Breast epithelium (tissue), 4 donors: ENCODE measurements at regions not wholly inside any gene's neighbourhood (a gene's known extent, or its start where the extent isn't known, plus 50 kb on each side); places are given as distances from the start of the nearest gene placed in this dataset.

Experiments used
- DNase-seq, 2 donors: peaks; one replicate each; pipeline ENCODE4 v3.0.0-alpha.2; 2019; ENCODE audit warnings: low spot score in 2 of 2
- H3K27ac ChIP-seq, 2 donors: fragments of 200-600 bp; sonication (generic) in 1 of 2; one replicate each; pipeline ENCODE4 v1.5.1; 2016 to 2019; ENCODE audit warnings: mild to moderate bottlenecking in 1 of 2
- H3K27me3 ChIP-seq, 2 donors: fragments of 200-600 bp; sonication (generic) in 1 of 2; one replicate each; pipeline versions ENCODE4 v1.5.1 to v1.6.0; 2017 to 2019; ENCODE audit warnings: control low read depth in 1 of 2, mild to moderate bottlenecking in 1 of 2
- H3K36me3 ChIP-seq: fragments of 200-600 bp; one replicate; pipeline ENCODE4 v1.5.1; 2019
- H3K4me1 ChIP-seq, 2 donors: fragments of 200-600 bp; sonication (generic); one replicate each; pipeline ENCODE4 v1.5.1; 2016 to 2019; ENCODE audit warnings: control low read depth in 1 of 2
- H3K4me3 ChIP-seq, 3 donors: fragments of 200-600 bp; sonication (generic); 1 replicate in 2 of 3; 2 replicates in 1 of 3; pipeline ENCODE4 v1.5.1; 2016 to 2019; ENCODE audit warnings: mild to moderate bottlenecking in 3 of 3, moderate library complexity in 2 of 3
- H3K9me3 ChIP-seq, 2 donors: fragments of 200-600 bp; sonication (generic) in 1 of 2; one replicate each; pipeline ENCODE4 v1.5.1; 2016 to 2019; ENCODE audit warnings: control low read depth in 1 of 2
- POLR2A ChIP-seq: fragments of 450-650 bp; IDR thresholded peaks from one replicate; pipeline ENCODE4 v1.6.1; 2016; ENCODE audit warnings: antibody characterized with exemption, mild to moderate bottlenecking, moderate library complexity
- POLR2AphosphoS5 ChIP-seq, 3 donors: sonication (generic); formaldehyde crosslinking; IDR thresholded peaks; one replicate each; pipeline ENCODE4 v1.6.1; 2017; ENCODE audit warnings: antibody characterized with exemption in 3 of 3
- intact Hi-C: fragments of 100-400 bp; cut with DNase I; formaldehyde crosslinking; loops from one replicate; pipeline ENCODE4 v1.15.1; 2023; ENCODE audit warnings: low total_unique reads
- TF ChIP-seq, protein P1 (sequence below), 3 donors: fragments of 450-650 bp; IDR thresholded peaks; one replicate each; pipeline ENCODE4 v1.5.1; 2016 to 2017; ENCODE audit warnings: antibody characterized with exemption in 3 of 3, mild to moderate bottlenecking in 3 of 3, moderate library complexity in 3 of 3

DNA sequence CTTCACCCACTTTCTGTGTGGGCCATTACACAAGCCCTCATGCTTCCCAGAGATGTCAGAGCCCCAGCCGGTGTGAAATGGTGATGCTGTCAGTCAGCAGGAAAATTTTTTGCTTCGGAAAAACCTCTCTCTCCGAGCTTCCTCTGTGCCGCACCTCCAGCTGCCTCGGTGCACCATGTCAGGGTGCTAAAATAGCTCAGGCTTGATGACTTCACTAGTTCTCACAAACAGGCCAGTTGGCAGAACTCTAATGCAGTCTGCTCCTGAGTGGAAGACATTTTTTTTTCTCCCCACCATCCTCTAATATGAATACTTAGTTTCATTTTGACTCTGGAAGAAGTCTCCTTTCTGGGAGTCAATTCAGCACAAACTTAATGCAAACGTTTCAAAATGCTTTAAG is 71.3 kb downstream of the KLF12 start:
- Histone ChIP-seq H3K36me3 (no peaks in the 10 kb centered on the region), H3K27me3 (no peaks in the 10 kb centered on the region), H3K4me3 (peak overlapping the region in 2 of 3 donors; percentile 20 to 52), H3K27ac (peak overlapping the region; percentile 4 to 67), H3K9me3 (no peaks in the 10 kb centered on the region), H3K4me1 (no peaks in the 10 kb centered on the region)
- DNase-seq = no peak
- intact Hi-C loops = no loop called here
- TF ChIP-seq POLR2A (no peak), POLR2AphosphoS5 (IDR thresholded peaks at IDR 0.05) (no peak)
- TF ChIP-seq, protein P1, sequence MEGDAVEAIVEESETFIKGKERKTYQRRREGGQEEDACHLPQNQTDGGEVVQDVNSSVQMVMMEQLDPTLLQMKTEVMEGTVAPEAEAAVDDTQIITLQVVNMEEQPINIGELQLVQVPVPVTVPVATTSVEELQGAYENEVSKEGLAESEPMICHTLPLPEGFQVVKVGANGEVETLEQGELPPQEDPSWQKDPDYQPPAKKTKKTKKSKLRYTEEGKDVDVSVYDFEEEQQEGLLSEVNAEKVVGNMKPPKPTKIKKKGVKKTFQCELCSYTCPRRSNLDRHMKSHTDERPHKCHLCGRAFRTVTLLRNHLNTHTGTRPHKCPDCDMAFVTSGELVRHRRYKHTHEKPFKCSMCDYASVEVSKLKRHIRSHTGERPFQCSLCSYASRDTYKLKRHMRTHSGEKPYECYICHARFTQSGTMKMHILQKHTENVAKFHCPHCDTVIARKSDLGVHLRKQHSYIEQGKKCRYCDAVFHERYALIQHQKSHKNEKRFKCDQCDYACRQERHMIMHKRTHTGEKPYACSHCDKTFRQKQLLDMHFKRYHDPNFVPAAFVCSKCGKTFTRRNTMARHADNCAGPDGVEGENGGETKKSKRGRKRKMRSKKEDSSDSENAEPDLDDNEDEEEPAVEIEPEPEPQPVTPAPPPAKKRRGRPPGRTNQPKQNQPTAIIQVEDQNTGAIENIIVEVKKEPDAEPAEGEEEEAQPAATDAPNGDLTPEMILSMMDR (IDR thresholded peaks at IDR 0.05) = no peak

DNA sequence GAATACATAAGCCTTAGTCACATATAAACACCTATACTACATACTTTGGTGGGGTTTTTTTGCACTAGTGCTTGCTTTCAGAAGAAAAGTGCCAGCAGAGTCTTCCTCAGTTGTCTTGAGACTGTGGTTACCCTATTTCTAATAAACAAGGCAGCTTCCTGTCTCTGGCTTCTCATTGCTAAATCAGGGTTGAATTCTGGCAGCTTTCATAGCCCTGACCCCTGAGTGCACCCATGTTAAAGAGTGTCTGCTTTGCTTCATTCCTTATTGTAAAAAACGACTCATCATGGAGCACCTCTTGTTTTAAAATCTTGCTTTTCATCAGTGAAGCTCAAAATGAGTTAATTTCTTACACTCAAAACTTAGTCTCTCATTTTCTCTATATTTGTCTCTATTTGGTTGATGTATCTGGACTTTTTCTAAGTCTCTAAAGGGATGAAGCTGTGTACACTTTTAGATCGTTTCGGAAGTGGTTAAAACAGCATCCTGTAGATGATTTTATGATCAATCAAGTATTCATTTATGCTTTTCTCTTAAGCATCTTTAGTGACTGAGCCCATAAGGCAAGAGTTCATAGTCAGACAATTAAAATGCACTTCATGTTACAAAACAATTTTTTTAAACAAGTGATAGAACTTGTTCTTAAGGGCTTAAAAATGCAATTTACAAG is 72.1 kb downstream of the KLF12 start:
- no peaks in the 10 kb centered on the region for H3K27me3 ChIP-seq
- no peak for DNase-seq
- H3K4me1 ChIP-seq = no peaks in the 10 kb centered on the region
- H3K27ac ChIP-seq = peak overlapping the region; percentile 4 to 67
- no peaks in the 10 kb centered on the region for H3K36me3 ChIP-seq
- no peak overlapping the region for H3K4me3 ChIP-seq
- TF ChIP-seq, protein P1 (IDR thresholded peaks at IDR 0.05) = no peak
- TF ChIP-seq POLR2AphosphoS5 (IDR thresholded peaks at IDR 0.05) (no peak), POLR2A (no peak)
- intact Hi-C loops = no loop called here
- H3K9me3 ChIP-seq = no peaks in the 10 kb centered on the region

DNA sequence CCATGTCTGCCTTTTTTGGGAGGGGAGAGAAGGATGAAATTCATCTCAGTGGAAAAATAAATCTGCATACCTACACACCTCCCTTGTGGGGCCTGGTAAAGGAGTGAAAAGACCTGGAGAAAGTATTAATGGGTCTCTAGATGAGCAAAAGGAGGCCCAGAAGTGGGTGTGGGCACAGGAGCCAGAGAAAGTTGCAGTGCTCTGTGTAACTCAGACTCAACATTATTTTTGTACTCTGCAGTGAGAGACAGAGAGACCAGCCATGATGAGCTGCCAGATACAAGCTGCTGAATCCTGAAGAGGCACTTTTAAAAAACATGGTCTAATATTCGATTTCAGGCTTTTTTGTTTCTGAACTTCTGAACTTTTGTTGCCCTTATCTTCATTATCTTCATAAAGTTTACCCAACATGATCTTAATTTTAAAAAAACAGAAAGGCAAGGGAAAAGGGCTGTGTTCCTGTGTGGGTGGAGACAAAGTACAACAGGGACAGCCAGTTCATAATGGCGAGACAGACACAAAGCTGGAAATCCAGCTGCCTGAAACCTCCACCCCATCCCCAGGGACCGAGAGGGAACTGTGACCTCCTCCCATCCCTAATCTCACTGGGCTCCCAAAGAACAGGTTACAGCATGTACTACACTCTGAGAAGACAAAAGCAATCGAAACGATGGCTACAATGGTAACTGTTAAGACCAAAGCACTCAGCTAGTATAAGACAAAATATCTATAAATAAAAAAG is 77.2 kb downstream of the KLF12 start:
- H3K27ac ChIP-seq = peak overlapping the region in 1 of 2 donors; percentile 48
- no peaks in the 10 kb centered on the region for H3K4me1 ChIP-seq

DNA sequence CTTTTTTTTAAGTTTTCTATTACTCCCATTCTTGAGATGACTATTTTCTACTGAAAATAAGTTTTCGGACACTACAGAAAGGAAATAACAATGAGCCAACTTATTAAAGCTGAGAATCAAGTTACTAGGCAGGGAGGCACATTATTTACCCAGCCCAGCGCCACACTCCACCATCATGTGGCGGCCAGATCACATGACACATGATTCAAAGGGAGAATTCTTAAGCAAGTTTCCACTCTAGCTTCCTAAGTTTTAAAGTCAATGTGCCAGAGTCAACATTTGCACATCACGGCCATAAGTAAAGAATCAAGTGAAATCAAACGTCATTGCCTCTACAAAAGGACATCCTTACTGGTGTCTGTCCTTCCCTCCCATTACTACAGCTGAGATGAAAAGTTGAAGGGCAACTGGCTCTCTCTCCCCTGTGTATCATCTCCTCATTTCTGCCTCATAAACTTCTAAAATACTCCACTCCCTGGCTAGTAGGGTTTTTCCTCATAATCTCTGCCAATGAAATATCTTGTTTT is 81.7 kb downstream of the KLF12 start:
- no peak overlapping the region for H3K27ac ChIP-seq
- no peak for TF ChIP-seq POLR2A
- TF ChIP-seq POLR2AphosphoS5 (IDR thresholded peaks at IDR 0.05) = no peak
- TF ChIP-seq, protein P1 (IDR thresholded peaks at IDR 0.05) = no peak
- H3K9me3 ChIP-seq = no peaks in the 10 kb centered on the region
- DNase-seq = peak in 1 of 2 donors; percentile 58
- intact Hi-C loops = no loop called here
- H3K4me1 ChIP-seq = no peaks in the 10 kb centered on the region
- H3K4me3 ChIP-seq = no peak overlapping the region
- H3K36me3 ChIP-seq = no peaks in the 10 kb centered on the region
- no peaks in the 10 kb centered on the region for H3K27me3 ChIP-seq

More for the DNA sequence above, 77.2 kb downstream of the KLF12 start:
- no peaks in the 10 kb centered on the region for H3K36me3 ChIP-seq
- H3K27me3 ChIP-seq = no peaks in the 10 kb centered on the region
- no peak for DNase-seq
- intact Hi-C loops = no loop called here
- TF ChIP-seq, protein P1 (IDR thresholded peaks at IDR 0.05) = no peak
- no peak for TF ChIP-seq POLR2A
- no peak for TF ChIP-seq POLR2AphosphoS5 (IDR thresholded peaks at IDR 0.05)
- no peaks in the 10 kb centered on the region for H3K9me3 ChIP-seq
- no peak overlapping the region for H3K4me3 ChIP-seq

DNA sequence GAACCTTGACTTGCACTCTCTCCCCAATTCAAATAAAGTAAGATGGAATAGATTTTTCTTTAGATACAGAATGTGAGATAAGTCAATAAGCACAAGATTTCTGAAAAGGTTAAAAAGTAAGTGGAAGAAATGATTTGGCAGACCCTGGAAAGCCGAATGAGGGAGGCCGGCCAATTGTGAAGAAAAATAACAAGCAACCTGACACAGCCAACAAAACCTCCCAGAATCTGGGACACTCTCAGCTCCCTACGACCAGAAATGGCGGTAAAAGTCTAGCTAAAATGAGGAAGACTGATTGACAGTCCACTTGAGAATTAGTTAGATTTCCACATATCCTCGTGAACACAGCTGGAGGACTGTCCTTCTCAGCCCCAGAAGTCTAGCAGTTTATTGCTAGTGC is 85.4 kb downstream of the KLF12 start:
- no peaks in the 10 kb centered on the region for H3K36me3 ChIP-seq
- intact Hi-C loops = no loop called here
- no peak overlapping the region for H3K4me3 ChIP-seq
- no peak for DNase-seq
- H3K27me3 ChIP-seq = no peaks in the 10 kb centered on the region
- no peaks in the 10 kb centered on the region for H3K4me1 ChIP-seq
- no peak overlapping the region for H3K27ac ChIP-seq
- H3K9me3 ChIP-seq = no peaks in the 10 kb centered on the region
- TF ChIP-seq POLR2AphosphoS5 (IDR thresholded peaks at IDR 0.05) (no peak), POLR2A (no peak)
- TF ChIP-seq, protein P1 (IDR thresholded peaks at IDR 0.05) = no peak
